HUDEP-2 (cell line): ENCODE measurements at regions not wholly inside any gene's neighbourhood (a gene's known extent, or its start where the extent isn't known, plus 50 kb on each side); places are given as distances from the start of the nearest gene placed in this dataset.

Source experiments
- DNase-seq, 76 experiments: peaks; one replicate each; lab custom pipeline; 2025; ENCODE audit not compliant: unreplicated experiment in 76 of 76; lab: John Stamatoyannopoulos, UW

GRCh38 chr21:41671859-41672542, 94.9 kb downstream of the RIPK4 start:
- DNase-seq: no peak

GRCh38 chr21:41671212-41671762, 95.6 kb downstream of the RIPK4 start:
- no peak for DNase-seq

GRCh38 chr21:41670056-41670805, 96.6 kb downstream of the RIPK4 start:
- DNase-seq: no peak

- DNase-seq: no peak
These were observed 97.4 kb downstream of the RIPK4 start for GRCh38 chr21:41669533-41669830.

GRCh38 chr21:41668686-41669532, 97.9 kb downstream of the RIPK4 start:
- no peak for DNase-seq

- DNase-seq: no peak
These were observed 98.8 kb downstream of the RIPK4 start for GRCh38 chr21:41668051-41668541.

- DNase-seq: no peak
These were observed 99.7 kb downstream of the RIPK4 start for GRCh38 chr21:41667136-41667535.

GRCh38 chr21:41666641-41667081, 100.2 kb downstream of the RIPK4 start:
- DNase-seq: no peak

- DNase-seq: no peak
These were observed 100.9 kb downstream of the RIPK4 start for GRCh38 chr21:41665766-41666595.

GRCh38 chr21:41664881-41665765, 101.7 kb downstream of the RIPK4 start:
- DNase-seq: no peak

- DNase-seq: no peak
These were observed 102.8 kb downstream of the RIPK4 start for GRCh38 chr21:41663805-41664788.

GRCh38 chr21:41662761-41663160, 104.1 kb downstream of the RIPK4 start:
- DNase-seq: no peak

- no peak for DNase-seq
These were observed 104.7 kb downstream of the RIPK4 start for GRCh38 chr21:41662161-41662560.

- no peak for DNase-seq
These were observed 106.1 kb downstream of the RIPK4 start for GRCh38 chr21:41660748-41661147.

GRCh38 chr21:41659791-41660560, 106.9 kb downstream of the RIPK4 start:
- DNase-seq: no peak

- DNase-seq: no peak
These were observed 109.8 kb downstream of the RIPK4 start for GRCh38 chr21:41656946-41657525.

- DNase-seq: no peak
These were observed 111.6 kb downstream of the RIPK4 start for GRCh38 chr21:41655259-41655658.
